HG03575 (cell line): ENCODE measurements at regions not wholly inside any gene's neighbourhood (a gene's known extent, or its start where the extent isn't known, plus 50 kb on each side); places are given as distances from the start of the nearest gene placed in this dataset.

ENCODE experiments used
- ATAC-seq: cut with Tn5 transposase; IDR thresholded peaks from one replicate; pipeline ENCODE4 v1.9.1; 2021; ENCODE audit not compliant: unreplicated experiment, insufficient number of reproducible peaks, low FRiP score; ENCODE audit errors: extremely low read depth

GRCh38 chr6:159325476-159325875, 156.3 kb downstream of the FNDC1 start:
- no peak for ATAC-seq

- no peak for ATAC-seq
Measured at GRCh38 chr6:159324596-159324995, 155.4 kb downstream of the FNDC1 start.
